ENCODE measurements at regions not wholly inside any gene's neighbourhood (a gene's known extent, or its start where the extent isn't known, plus 50 kb on each side); places are given as distances from the start of the nearest gene placed in this dataset.

DNA sequence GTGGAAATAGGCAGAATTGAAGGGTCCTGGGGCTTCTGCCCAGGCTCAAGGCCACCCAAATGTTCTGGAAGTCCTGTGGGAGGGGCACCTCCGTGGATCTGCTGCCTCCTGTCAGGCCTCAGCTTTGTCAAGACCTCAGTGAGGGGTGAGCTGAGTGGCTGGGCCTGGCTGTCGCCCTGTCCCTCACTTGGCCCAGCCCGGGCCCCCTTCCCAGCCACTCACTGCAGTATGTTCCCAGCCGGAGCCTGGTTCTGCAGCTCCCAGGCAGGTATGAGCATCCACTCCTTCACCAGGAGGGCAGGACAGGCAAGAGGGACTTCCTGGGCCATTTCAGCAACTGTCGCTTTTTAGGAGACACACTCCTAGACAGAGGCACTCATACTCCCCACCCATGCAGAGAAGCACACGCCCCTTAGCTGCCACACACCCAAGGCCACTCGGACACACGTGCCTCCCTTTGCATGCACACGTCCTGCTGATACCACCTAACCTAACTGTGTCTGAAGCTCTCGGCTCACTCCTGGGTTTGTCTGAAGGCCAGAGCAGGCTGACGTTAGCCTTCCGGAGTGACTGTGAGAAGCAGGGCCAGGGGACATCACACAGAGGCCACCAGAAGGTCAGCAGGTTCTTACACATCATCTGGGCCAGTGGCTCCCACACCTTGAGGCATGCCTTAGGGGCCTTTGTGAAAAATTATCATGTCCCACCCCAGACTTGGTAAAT is 72.2 kb upstream of the COL13A1 start:
- H2AFZ ChIP-seq (ENCODE audit: control insufficient read depth, low read depth, low read length) = no peak overlapping the region
- peaks cover 2% of the 10 kb centered on the region for H3K4me1 ChIP-seq (ENCODE audit: control insufficient read depth, insufficient read depth, low read length)
- DNase-seq (ENCODE audit: low read depth, low spot score) = no peak
- ChIA-PET SMC1A (ENCODE audit: uncharacterized antibody, unreplicated experiment) (no interaction called here), RAD21 (ENCODE audit: unreplicated experiment) (no interaction called here), CTCF (interaction anchor here (1.3 kb wide), 1 partner anchor 11 kb away, joined by 3 read pairs; no protein-coding TSS in a partner anchor), POLR2A (no interaction called here)
- no peak overlapping the region for H3K27ac ChIP-seq (ENCODE audit: control insufficient read depth, insufficient read depth)
- H3K4me2 ChIP-seq (ENCODE audit: control insufficient read depth, insufficient read depth) = no peak overlapping the region
- TF ChIP-seq NFYB (IDR thresholded peaks at IDR 0.05; ENCODE audit: insufficient read depth, low read depth, low read length) (no peak), CBFB (IDR thresholded peaks at IDR 0.05; ENCODE audit: low read depth) (no peak), SREBF2 (IDR thresholded peaks at IDR 0.05; ENCODE audit: low read length) (no peak), BCL11A (IDR thresholded peaks at IDR 0.05; ENCODE audit: low read depth, low read length) (no peak), IKZF2 (IDR thresholded peaks at IDR 0.05) (no peak), YBX1 (IDR thresholded peaks at IDR 0.05) (no peak)
- 25% methylated on average over 12 of the region's 12 CpGs for WGBS (ENCODE audit: insufficient coverage, insufficient replicate concordance, low lambda C conversion rate, missing lambda C conversion rate)
- no peaks in the 10 kb centered on the region for H3K36me3 ChIP-seq (ENCODE audit: control insufficient read depth in 2 of 2, insufficient read depth in 2 of 2, low read length in 1 of 2)
- BruUV-seq (replicated peaks) = no TSS peak
- intact Hi-C loops (cut with micrococcal nuclease; ENCODE audit: unreplicated experiment) (no loop called here), in situ Hi-C loops (cut with MboI) (no loop called here)
- peaks cover 0 to 4% of the 10 kb centered on the region in 2 experiments; a peak in 2 of 4 replicates for H3K27me3 ChIP-seq (replicated peaks in 1 of 2; ENCODE audit: control insufficient read depth in 2 of 2, insufficient read depth in 2 of 2, low read length in 1 of 2)
- H3K4me3 ChIP-seq = no peak overlapping the region
- no peaks in the 10 kb centered on the region for H3K79me2 ChIP-seq (ENCODE audit: control insufficient read depth, insufficient read depth, low read length)
- H3K9ac ChIP-seq (ENCODE audit: control insufficient read depth, insufficient read depth, low read length) = no peak overlapping the region
- H4K20me1 ChIP-seq (ENCODE audit: control insufficient read depth, insufficient read depth) = no peaks in the 10 kb centered on the region; the same call in 1 of the 2 replicates
- H3K9me3 ChIP-seq (replicated peaks; ENCODE audit: control insufficient read depth, insufficient read depth, low read length) = no peaks in the 10 kb centered on the region
- no peak for ATAC-seq
- FAIRE-seq = no peak

- H3K79me2 ChIP-seq (ENCODE audit: control insufficient read depth, insufficient read depth, low read length) = no peaks in the 10 kb centered on the region
- peaks cover 9% of the 10 kb centered on the region for H3K4me1 ChIP-seq (ENCODE audit: control insufficient read depth, insufficient read depth, low read length)
- no peak for TF ChIP-seq MTA2 (IDR thresholded peaks at IDR 0.05; ENCODE audit: low read depth)
- TF ChIP-seq, protein P1, sequence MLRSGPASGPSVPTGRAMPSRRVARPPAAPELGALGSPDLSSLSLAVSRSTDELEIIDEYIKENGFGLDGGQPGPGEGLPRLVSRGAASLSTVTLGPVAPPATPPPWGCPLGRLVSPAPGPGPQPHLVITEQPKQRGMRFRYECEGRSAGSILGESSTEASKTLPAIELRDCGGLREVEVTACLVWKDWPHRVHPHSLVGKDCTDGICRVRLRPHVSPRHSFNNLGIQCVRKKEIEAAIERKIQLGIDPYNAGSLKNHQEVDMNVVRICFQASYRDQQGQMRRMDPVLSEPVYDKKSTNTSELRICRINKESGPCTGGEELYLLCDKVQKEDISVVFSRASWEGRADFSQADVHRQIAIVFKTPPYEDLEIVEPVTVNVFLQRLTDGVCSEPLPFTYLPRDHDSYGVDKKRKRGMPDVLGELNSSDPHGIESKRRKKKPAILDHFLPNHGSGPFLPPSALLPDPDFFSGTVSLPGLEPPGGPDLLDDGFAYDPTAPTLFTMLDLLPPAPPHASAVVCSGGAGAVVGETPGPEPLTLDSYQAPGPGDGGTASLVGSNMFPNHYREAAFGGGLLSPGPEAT (IDR thresholded peaks at IDR 0.05; ENCODE audit: low read depth) = no peak
- no peak for TF ChIP-seq RAD21 (IDR thresholded peaks at IDR 0.05; ENCODE audit: insufficient read depth, low read depth, low read length)
- TF ChIP-seq STAT3 (IDR thresholded peaks at IDR 0.05; ENCODE audit: low read depth, low read length) = no peak
- TF ChIP-seq KLF5 (IDR thresholded peaks at IDR 0.05; ENCODE audit: partially characterized antibody) = no peak
- no peak for TF ChIP-seq KDM1A (IDR thresholded peaks at IDR 0.05; ENCODE audit: borderline replicate concordance)
- intact Hi-C loops (cut with micrococcal nuclease; ENCODE audit: unreplicated experiment) (no loop called here), in situ Hi-C loops (cut with MboI) (no loop called here)
- H2AFZ ChIP-seq (ENCODE audit: control insufficient read depth, low read depth, low read length) = no peak overlapping the region
- ChIA-PET SMC1A (ENCODE audit: uncharacterized antibody, unreplicated experiment) (no interaction called here), CTCF (no interaction called here), POLR2A (no interaction called here), RAD21 (ENCODE audit: unreplicated experiment) (no interaction called here)
- no peaks in the 10 kb centered on the region for H3K36me3 ChIP-seq (ENCODE audit: control insufficient read depth in 2 of 2, insufficient read depth in 2 of 2, low read length in 1 of 2)
- no peak overlapping the region for H3K27ac ChIP-seq (ENCODE audit: control insufficient read depth, insufficient read depth)
- H3K27me3 ChIP-seq (replicated peaks in 1 of 2; ENCODE audit: control insufficient read depth in 2 of 2, insufficient read depth in 2 of 2, low read length in 1 of 2) = no peaks in the 10 kb centered on the region; a peak in 1 of 4 replicates
- DNase-seq (ENCODE audit: low read depth, low spot score) (no peak), FAIRE-seq (no peak), ATAC-seq (no peak)
- no peaks in the 10 kb centered on the region for H4K20me1 ChIP-seq (ENCODE audit: control insufficient read depth, insufficient read depth)
- no peak overlapping the region for H3K4me3 ChIP-seq
- BruUV-seq (replicated peaks) = no TSS peak
- H3K9ac ChIP-seq (ENCODE audit: control insufficient read depth, insufficient read depth, low read length) = no peak overlapping the region
- no peaks in the 10 kb centered on the region for H3K9me3 ChIP-seq (replicated peaks; ENCODE audit: control insufficient read depth, insufficient read depth, low read length)
- WGBS (ENCODE audit: insufficient coverage, insufficient replicate concordance, low lambda C conversion rate, missing lambda C conversion rate) = 38% methylated on average over 16 of the region's 16 CpGs
- H3K4me2 ChIP-seq (ENCODE audit: control insufficient read depth, insufficient read depth) = no peak overlapping the region
These were observed 71.2 kb upstream of the COL13A1 start for GRCh38 chr10:69730251-69731156.
